ENCODE measurements at regions not wholly inside any gene's neighbourhood (a gene's known extent, or its start where the extent isn't known, plus 50 kb on each side); places are given as distances from the start of the nearest gene placed in this dataset.

Small RNA genes in the stretch of these regions (small RNA-seq; reads per million reads assigned to genes)
- gene AL356321.1 = 0 reads per million in 4 donors
- gene RF00402 = 0 reads per million in 4 donors

Data from spleen (tissue), 4 donors.